Keratinocyte (primary cell): ENCODE measurements at regions not wholly inside any gene's neighbourhood (a gene's known extent, or its start where the extent isn't known, plus 50 kb on each side); places are given as distances from the start of the nearest gene placed in this dataset.

Source experiments
- DNase-seq: peaks from one replicate; pipeline ENCODE4 v3.0.0-alpha.2; 2011; ENCODE audit warnings: low read depth, missing footprints, low spot score
- FAIRE-seq: peaks from 2 replicates; lab custom pipeline; 2011; peaks lifted over from hg19 to GRCh38; lab: Jason Lieb, UNC
- H2AFZ ChIP-seq: 2 replicates; pipeline ENCODE4 v1.6.0; 2012; ENCODE audit warnings: low read length, control low read depth, inconsistent platforms; ENCODE audit not compliant: control insufficient read depth
- H3K27ac ChIP-seq: 2 replicates; pipeline ENCODE4 v1.5.1; 2011; ENCODE audit warnings: low read length; ENCODE audit not compliant: control insufficient read depth, insufficient read depth
- H3K27me3 ChIP-seq: 3 replicates; pipeline ENCODE4 v1.6.0; 2011; ENCODE audit warnings: low read length; ENCODE audit not compliant: control insufficient read depth, insufficient read depth; ENCODE audit errors: extremely low read depth
- H3K36me3 ChIP-seq, 2 experiments: 2 replicates in 1 of 2; 3 replicates in 1 of 2; pipeline ENCODE4 v1.5.1; 2011; ENCODE audit warnings: low read length in 2 of 2, mild to moderate bottlenecking in 1 of 2; ENCODE audit not compliant: control insufficient read depth in 2 of 2, insufficient read depth in 2 of 2; ENCODE audit errors: extremely low read depth in 1 of 2
- H3K4me1 ChIP-seq: 3 replicates; pipeline ENCODE4 v1.5.1; 2011; ENCODE audit warnings: low read length; ENCODE audit not compliant: control insufficient read depth, insufficient read depth; ENCODE audit errors: extremely low read depth
- H3K4me2 ChIP-seq: 3 replicates; pipeline ENCODE4 v1.6.0; 2011; ENCODE audit warnings: low read depth, low read length; ENCODE audit not compliant: control insufficient read depth, insufficient read depth; ENCODE audit errors: extremely low read depth
- H3K4me3 ChIP-seq, 3 experiments: fragments of 200-600 bp in 1 of 3; sonication (generic) in 1 of 3; 2 replicates in 2 of 3; 3 replicates in 1 of 3; pipeline ENCODE4 v1.5.1; 2011 to 2016; ENCODE audit warnings: low read length in 3 of 3, mild to moderate bottlenecking in 3 of 3, control low read depth in 2 of 3, inconsistent platforms in 1 of 3, low read depth in 1 of 3, mixed read lengths in 1 of 3, mixed run types in 1 of 3, moderate library complexity in 1 of 3; ENCODE audit not compliant: control insufficient read depth in 2 of 3, insufficient read depth in 2 of 3; ENCODE audit errors: extremely low read depth in 1 of 3
- H3K79me2 ChIP-seq: 2 replicates; pipeline ENCODE4 v1.6.0; 2012; ENCODE audit warnings: low read length; ENCODE audit not compliant: control insufficient read depth, insufficient read depth
- H3K9ac ChIP-seq: 3 replicates; pipeline ENCODE4 v1.6.0; 2011; ENCODE audit warnings: low read length; ENCODE audit not compliant: control insufficient read depth, insufficient read depth; ENCODE audit errors: extremely low read depth
- H3K9me1 ChIP-seq: 3 replicates; pipeline ENCODE4 v1.6.0; 2011; ENCODE audit warnings: low read length; ENCODE audit not compliant: control insufficient read depth, insufficient read depth; ENCODE audit errors: extremely low read depth
- H3K9me3 ChIP-seq: 2 replicates; pipeline ENCODE4 v1.5.1; 2012; ENCODE audit warnings: low read depth, low read length; ENCODE audit not compliant: control insufficient read depth
- H4K20me1 ChIP-seq: 3 replicates; pipeline ENCODE4 v1.6.0; 2011; ENCODE audit warnings: low read length; ENCODE audit not compliant: control insufficient read depth, insufficient read depth; ENCODE audit errors: extremely low read depth
- EZH2 ChIP-seq: IDR thresholded peaks from one replicate; pipeline ENCODE4 v1.6.1; 2012; ENCODE audit warnings: inconsistent platforms, mild to moderate bottlenecking, low read length, moderate library complexity
- dilution Hi-C: fragments of 300-500 bp; cut with MboI; formaldehyde crosslinking; loops from one replicate; pipeline ENCODE4 v1.7.0; 2020; ENCODE audit warnings: low sequenced_read_pairs; ENCODE audit not compliant: extremely low pct_ligation_motif_present
- TF ChIP-seq, protein P1 (sequence below), 3 experiments: IDR thresholded peaks in 1 of 3; conservative IDR thresholded peaks in 1 of 3; optimal IDR thresholded peaks in 1 of 3; 2 replicates in 2 of 3; 3 replicates in 1 of 3; pipeline versions ENCODE3 to v1.5.1; 2011; ENCODE audit warnings: low read length in 3 of 3, mild to moderate bottlenecking in 3 of 3, moderate library complexity in 2 of 3, control low read depth in 1 of 3, inconsistent platforms in 1 of 3; ENCODE audit not compliant: insufficient read depth in 2 of 3; ENCODE audit errors: extremely low read depth in 1 of 3

DNA sequence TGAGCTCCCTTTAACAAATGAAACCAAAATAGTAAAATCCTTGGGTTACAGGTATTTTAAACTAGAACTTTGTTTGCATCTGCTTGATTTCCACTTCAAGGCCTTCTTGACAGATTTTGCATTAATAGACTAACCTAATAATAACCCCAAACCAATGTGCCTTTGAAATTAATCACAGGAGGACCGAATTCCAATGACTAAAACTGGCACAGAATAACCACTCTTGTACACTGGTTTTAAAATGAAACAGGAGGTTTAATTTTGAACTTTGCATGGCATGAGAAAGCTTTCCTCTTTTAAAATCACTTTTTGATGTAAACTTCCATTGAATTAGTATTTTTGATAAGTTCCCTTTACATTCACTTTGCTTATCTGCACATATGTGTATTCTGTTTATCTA is 269.6 kb downstream of the SLITRK5 start:
- TF ChIP-seq, protein P1, sequence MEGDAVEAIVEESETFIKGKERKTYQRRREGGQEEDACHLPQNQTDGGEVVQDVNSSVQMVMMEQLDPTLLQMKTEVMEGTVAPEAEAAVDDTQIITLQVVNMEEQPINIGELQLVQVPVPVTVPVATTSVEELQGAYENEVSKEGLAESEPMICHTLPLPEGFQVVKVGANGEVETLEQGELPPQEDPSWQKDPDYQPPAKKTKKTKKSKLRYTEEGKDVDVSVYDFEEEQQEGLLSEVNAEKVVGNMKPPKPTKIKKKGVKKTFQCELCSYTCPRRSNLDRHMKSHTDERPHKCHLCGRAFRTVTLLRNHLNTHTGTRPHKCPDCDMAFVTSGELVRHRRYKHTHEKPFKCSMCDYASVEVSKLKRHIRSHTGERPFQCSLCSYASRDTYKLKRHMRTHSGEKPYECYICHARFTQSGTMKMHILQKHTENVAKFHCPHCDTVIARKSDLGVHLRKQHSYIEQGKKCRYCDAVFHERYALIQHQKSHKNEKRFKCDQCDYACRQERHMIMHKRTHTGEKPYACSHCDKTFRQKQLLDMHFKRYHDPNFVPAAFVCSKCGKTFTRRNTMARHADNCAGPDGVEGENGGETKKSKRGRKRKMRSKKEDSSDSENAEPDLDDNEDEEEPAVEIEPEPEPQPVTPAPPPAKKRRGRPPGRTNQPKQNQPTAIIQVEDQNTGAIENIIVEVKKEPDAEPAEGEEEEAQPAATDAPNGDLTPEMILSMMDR (optimal IDR thresholded peaks at IDR 0.05 in 1 of 3, IDR thresholded peaks at IDR 0.05 in 1 of 3, conservative IDR thresholded peaks at IDR 0.05 in 1 of 3; ENCODE audit: extremely low read depth in 1 of 3, insufficient read depth in 2 of 3, low read length in 3 of 3), result no peak
- Histone ChIP-seq H3K27me3 (no peaks in the 10 kb centered on the region), H3K4me1 (no peaks in the 10 kb centered on the region), H4K20me1 (no peaks in the 10 kb centered on the region), H3K4me2 (no peak overlapping the region), H2AFZ (no peak overlapping the region), H3K9me1 (no peaks in the 10 kb centered on the region), H3K79me2 (no peaks in the 10 kb centered on the region), H3K27ac (no peak overlapping the region), H3K36me3 (no peaks in the 10 kb centered on the region), H3K4me3 (no peak overlapping the region), H3K9ac (no peak overlapping the region), H3K9me3 (no peaks in the 10 kb centered on the region)
- dilution Hi-C loops, result no loop called here
- no peak for DNase-seq
- no peak for FAIRE-seq

- no peak overlapping the region for H3K9ac ChIP-seq
- no peaks in the 10 kb centered on the region for H4K20me1 ChIP-seq
- dilution Hi-C loops, result no loop called here
- no peaks in the 10 kb centered on the region for H3K36me3 ChIP-seq
- peak overlapping the region; percentile 23 for H2AFZ ChIP-seq
- no peaks in the 10 kb centered on the region for H3K4me1 ChIP-seq
- H3K4me3 ChIP-seq, result no peak overlapping the region
- H3K9me1 ChIP-seq, result no peaks in the 10 kb centered on the region
- H3K4me2 ChIP-seq, result no peak overlapping the region
- H3K27ac ChIP-seq, result no peak overlapping the region
- DNase-seq (no peak), FAIRE-seq (no peak)
- TF ChIP-seq EZH2, result no peak
- TF ChIP-seq, protein P1 (optimal IDR thresholded peaks at IDR 0.05 in 1 of 3, IDR thresholded peaks at IDR 0.05 in 1 of 3, conservative IDR thresholded peaks at IDR 0.05 in 1 of 3; ENCODE audit: extremely low read depth in 1 of 3, insufficient read depth in 2 of 3, low read length in 3 of 3), result no peak
- H3K79me2 ChIP-seq, result no peaks in the 10 kb centered on the region
- no peaks in the 10 kb centered on the region for H3K9me3 ChIP-seq
- H3K27me3 ChIP-seq, result no peaks in the 10 kb centered on the region
These were observed 270.1 kb downstream of the SLITRK5 start for GRCh38 chr13:87941226-87941625.
